Nephron progenitor cell (in vitro differentiated cells): ENCODE measurements at regions not wholly inside any gene's neighbourhood (a gene's known extent, or its start where the extent isn't known, plus 50 kb on each side); places are given as distances from the start of the nearest gene placed in this dataset.

ENCODE experiments used
- DNase-seq: peaks from one replicate; pipeline ENCODE4 v3.0.0; 2021
- H3K27ac Mint-ChIP-seq: 2 replicates; pipeline ENCODE4 v1.8.0; 2021; ENCODE audit warnings: mild to moderate bottlenecking, moderate library complexity, mixed read lengths
- H3K27me3 Mint-ChIP-seq: 2 replicates; pipeline ENCODE4 v1.8.0; 2021; ENCODE audit warnings: mild to moderate bottlenecking, low read depth, mixed read lengths; ENCODE audit not compliant: poor library complexity
- H3K36me3 Mint-ChIP-seq: 2 replicates; pipeline ENCODE4 v1.8.0; 2021; ENCODE audit warnings: low read depth, mixed read lengths
- H3K4me1 Mint-ChIP-seq: 2 replicates; pipeline ENCODE4 v1.8.0; 2021; ENCODE audit warnings: mixed read lengths
- H3K4me3 Mint-ChIP-seq: 2 replicates; pipeline ENCODE4 v1.8.0; 2021; ENCODE audit warnings: mild to moderate bottlenecking, moderate library complexity, mixed read lengths
- H3K9me3 Mint-ChIP-seq: 2 replicates; pipeline ENCODE4 v1.8.0; 2021; ENCODE audit warnings: mild to moderate bottlenecking, moderate library complexity, mixed read lengths
- CTCF ChIP-seq: fragments of 200-600 bp; sonication (generic); IDR thresholded peaks from 2 replicates; pipeline ENCODE4 v1.5.0; 2021; ENCODE audit warnings: antibody characterized with exemption

GRCh38 chr18:4831127-4831526 is 365.9 kb downstream of the AKAIN1 start:
- TF ChIP-seq CTCF: no peak

GRCh38 chr18:4823091-4823490 is 368.0 kb upstream of the DLGAP1 start:
- no peak for DNase-seq
- TF ChIP-seq CTCF: no peak
- Mint-ChIP-seq H3K4me1 (no peaks in the 10 kb centered on the region), H3K9me3 (peaks cover 4% of the 10 kb centered on the region), H3K27me3 (peaks cover 10% of the 10 kb centered on the region), H3K4me3 (no peak overlapping the region), H3K27ac (no peak overlapping the region), H3K36me3 (no peaks in the 10 kb centered on the region)

More at GRCh38 chr18:4831127-4831526, 365.9 kb downstream of the AKAIN1 start:
- Mint-ChIP-seq H3K27ac (no peak overlapping the region), H3K36me3 (no peaks in the 10 kb centered on the region), H3K9me3 (no peaks in the 10 kb centered on the region), H3K27me3 (peaks cover 1% of the 10 kb centered on the region), H3K4me1 (no peaks in the 10 kb centered on the region), H3K4me3 (no peak overlapping the region)
- no peak for DNase-seq

GRCh38 chr18:4821801-4822200 is 366.7 kb upstream of the DLGAP1 start:
- H3K9me3 Mint-ChIP-seq: peaks cover 4% of the 10 kb centered on the region

GRCh38 chr18:4817665-4818064 is 362.6 kb upstream of the DLGAP1 start:
- TF ChIP-seq CTCF: no peak
- H3K4me1 Mint-ChIP-seq: no peaks in the 10 kb centered on the region
- H3K9me3 Mint-ChIP-seq: no peaks in the 10 kb centered on the region
- no peaks in the 10 kb centered on the region for H3K36me3 Mint-ChIP-seq
- no peaks in the 10 kb centered on the region for H3K27me3 Mint-ChIP-seq
- no peak overlapping the region for H3K4me3 Mint-ChIP-seq
- H3K27ac Mint-ChIP-seq: no peak overlapping the region
- DNase-seq: no peak

More at GRCh38 chr18:4821801-4822200, 366.7 kb upstream of the DLGAP1 start:
- no peak for TF ChIP-seq CTCF
- Mint-ChIP-seq H3K36me3 (no peaks in the 10 kb centered on the region), H3K27me3 (peaks cover 10% of the 10 kb centered on the region), H3K4me3 (no peak overlapping the region), H3K27ac (no peak overlapping the region), H3K4me1 (no peaks in the 10 kb centered on the region)
- no peak for DNase-seq

GRCh38 chr18:4813708-4814107 is 358.6 kb upstream of the DLGAP1 start:
- H3K9me3 Mint-ChIP-seq: no peaks in the 10 kb centered on the region

More at GRCh38 chr18:4813708-4814107, 358.6 kb upstream of the DLGAP1 start:
- Mint-ChIP-seq H3K4me3 (no peak overlapping the region), H3K36me3 (no peaks in the 10 kb centered on the region), H3K4me1 (no peaks in the 10 kb centered on the region), H3K27ac (no peak overlapping the region), H3K27me3 (no peaks in the 10 kb centered on the region)
- no peak for TF ChIP-seq CTCF
- DNase-seq: no peak
